ENCODE measurements at regions not wholly inside any gene's neighbourhood (a gene's known extent, or its start where the extent isn't known, plus 50 kb on each side); places are given as distances from the start of the nearest gene placed in this dataset.

GRCh38 chr13:52936806-52937205 is 88.4 kb upstream of the PCDH8 start:
- H2BK120ac ChIP-seq (ENCODE audit: low read depth, low read length, poor library complexity, severe bottlenecking) = no peak overlapping the region
- no CpG with 5 or more reads among the region's 2 CpGs for WGBS (ENCODE audit: extremely low coverage, insufficient read length, low lambda C conversion rate)

More at GRCh38 chr13:52936806-52937205, 88.4 kb upstream of the PCDH8 start:
- H3K4me3 Mint-ChIP-seq = no peak overlapping the region
- no peak for TF ChIP-seq CTCF (conservative IDR thresholded peaks at IDR 0.05)
- H3K9me3 Mint-ChIP-seq = no peaks in the 10 kb centered on the region; a peak in 1 of 5 replicates
- no peaks in the 10 kb centered on the region for H3K79me1 ChIP-seq (ENCODE audit: insufficient read depth, low read depth, low read length, poor library complexity, severe bottlenecking)
- H2BK12ac ChIP-seq (ENCODE audit: insufficient read length, low read depth, low read length) = no peak overlapping the region
- no peak overlapping the region for H2AK5ac ChIP-seq (ENCODE audit: insufficient read length, low read length)
- no peak overlapping the region for H3K56ac ChIP-seq (ENCODE audit: insufficient read length, low read depth, low read length)
- no peak overlapping the region for H3K23ac ChIP-seq (ENCODE audit: insufficient read length, low read depth, low read length)
- H3K18ac ChIP-seq (ENCODE audit: insufficient read length, low read depth, low read length) = no peak overlapping the region
- 0 out of 2 replicates have a peak, but pooled peaks cover 6% of the 10 kb centered on the region for H3K4me1 ChIP-seq (ENCODE audit: insufficient read depth, low read length)
- H3K27ac ChIP-seq (ENCODE audit: insufficient read length, low read depth, low read length) = no peak overlapping the region
- H3K4me2 ChIP-seq (ENCODE audit: insufficient read depth, insufficient read length, low read length) = no peak overlapping the region
- H3K4me1 Mint-ChIP-seq = peaks cover 17 to 24% of the 10 kb centered on the region in 2 experiments
- no peak overlapping the region for H3K14ac ChIP-seq (ENCODE audit: insufficient read depth, low read length)
- no peak overlapping the region for H2BK20ac ChIP-seq (ENCODE audit: low read depth, low read length, poor library complexity, severe bottlenecking)
- H3K9ac ChIP-seq (ENCODE audit: extremely low read depth, insufficient read length, low read length) = no peak overlapping the region
- no peak overlapping the region for H3K27ac Mint-ChIP-seq
- no peak overlapping the region for H2BK5ac ChIP-seq (ENCODE audit: insufficient read length, low read length)
- H3K4ac ChIP-seq (ENCODE audit: low read depth, low read length) = no peak overlapping the region
- H3K79me2 ChIP-seq (ENCODE audit: insufficient read depth, low read length) = no peaks in the 10 kb centered on the region
- peaks cover 10% of the 10 kb centered on the region for H3K27me3 Mint-ChIP-seq (ENCODE audit: low read depth)
- H3K27me3 ChIP-seq (ENCODE audit: insufficient read depth, low read length) = no peaks in the 10 kb centered on the region
- no peak overlapping the region for H3T11ph ChIP-seq (ENCODE audit: low read length)
- no peaks in the 10 kb centered on the region for H3K9me3 ChIP-seq (ENCODE audit: control insufficient read depth, low read depth, low read length)
- no peak for DNase-seq
- H4K5ac ChIP-seq (ENCODE audit: insufficient read length, low read depth, low read length) = no peak overlapping the region
- no peak overlapping the region for H2AFZ ChIP-seq (ENCODE audit: low read length)
- H3K23me2 ChIP-seq (ENCODE audit: insufficient read length, low read depth, low read length, poor library complexity, severe bottlenecking) = no peaks in the 10 kb centered on the region
- H4K8ac ChIP-seq (replicated peaks; ENCODE audit: insufficient read length, low read depth, low read length) = no peak overlapping the region
- no peak overlapping the region for H2BK15ac ChIP-seq (ENCODE audit: low read depth, low read length)
- H4K20me1 ChIP-seq (ENCODE audit: control insufficient read depth, insufficient read depth, insufficient read length) = no peaks in the 10 kb centered on the region
- no peaks in the 10 kb centered on the region for H3K36me3 Mint-ChIP-seq (ENCODE audit: insufficient read depth in 1 of 3, low read depth in 3 of 3)
- no peak overlapping the region for H4K91ac ChIP-seq (ENCODE audit: insufficient read length, low read depth, low read length)
